HCT116 (cell line): ENCODE measurements at regions not wholly inside any gene's neighbourhood (a gene's known extent, or its start where the extent isn't known, plus 50 kb on each side); places are given as distances from the start of the nearest gene placed in this dataset.

ENCODE experiments used
- ATF3 ChIP-seq: IDR thresholded peaks from 2 replicates; pipeline ENCODE4 v1.6.1; 2012
- CEBPB ChIP-seq: IDR thresholded peaks from 2 replicates; pipeline ENCODE4 v1.6.1; 2012; ENCODE audit warnings: low read depth
- EGR1 ChIP-seq: IDR thresholded peaks from 2 replicates; pipeline ENCODE4 v1.6.1; 2012; ENCODE audit warnings: low read depth
- EZH2 ChIP-seq: fragments of 200-600 bp; sonication (generic); IDR thresholded peaks from 2 replicates; pipeline ENCODE4 v1.6.1; 2017; ENCODE audit warnings: antibody characterized with exemption, mixed run types
- POLR2A ChIP-seq: IDR thresholded peaks from 2 replicates; pipeline ENCODE4 v1.7.0; 2011; ENCODE audit warnings: borderline replicate concordance; ENCODE audit not compliant: insufficient read depth, insufficient read length; ENCODE audit errors: extremely low read depth
- POLR2AphosphoS5 ChIP-seq: IDR thresholded peaks from 2 replicates; pipeline ENCODE4 v1.6.1; 2011; ENCODE audit warnings: mild to moderate bottlenecking, low read depth, low read length, moderate library complexity
- RAD21 ChIP-seq: IDR thresholded peaks from 2 replicates; pipeline ENCODE4 v1.6.1; 2012; ENCODE audit warnings: low read depth, mild to moderate bottlenecking
- SIN3A ChIP-seq: IDR thresholded peaks from 2 replicates; pipeline ENCODE4 v1.6.1; 2012; ENCODE audit warnings: low read depth
- TCF7L2 ChIP-seq: IDR thresholded peaks from 2 replicates; pipeline ENCODE4 v1.7.0; 2011; ENCODE audit warnings: borderline replicate concordance, inconsistent platforms; ENCODE audit not compliant: insufficient read depth, insufficient read length; ENCODE audit errors: extremely low read depth
- ZFX ChIP-seq: fragments of 450-650 bp; IDR thresholded peaks from 2 replicates; pipeline ENCODE4 v1.6.1; 2017
- ZNF274 ChIP-seq: fragments of 200-500 bp; sonication (Bioruptor generic); IDR thresholded peaks from 2 replicates; pipeline ENCODE4 v1.6.1; 2014; ENCODE audit warnings: mild to moderate bottlenecking, low read depth, low read length, inconsistent platforms
- TF ChIP-seq, protein P1 (sequence below): IDR thresholded peaks from 2 replicates; pipeline ENCODE4 v1.6.1; 2012
- TF ChIP-seq, protein P2 (sequence below), 3 experiments: fragments of 200-600 bp in 1 of 3; sonication (generic) in 1 of 3; IDR thresholded peaks in 2 of 3; conservative IDR thresholded peaks in 1 of 3; 2 replicates each; pipeline ENCODE4 v1.5.1; 2012 to 2017; ENCODE audit warnings: low read depth in 2 of 3, low read length in 2 of 3, antibody characterized with exemption in 1 of 3, borderline replicate concordance in 1 of 3, control low read depth in 1 of 3, mild to moderate bottlenecking in 1 of 3, mixed read lengths in 1 of 3, mixed run types in 1 of 3, moderate library complexity in 1 of 3; ENCODE audit not compliant: insufficient read depth in 1 of 3
- TF ChIP-seq, protein P3 (sequence below): IDR thresholded peaks from 2 replicates; pipeline ENCODE4 v1.6.1; 2012; ENCODE audit warnings: low read depth

- TF ChIP-seq, protein P1, sequence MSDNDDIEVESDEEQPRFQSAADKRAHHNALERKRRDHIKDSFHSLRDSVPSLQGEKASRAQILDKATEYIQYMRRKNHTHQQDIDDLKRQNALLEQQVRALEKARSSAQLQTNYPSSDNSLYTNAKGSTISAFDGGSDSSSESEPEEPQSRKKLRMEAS, result no peak
- TF ChIP-seq TCF7L2, result no peak
- TF ChIP-seq, protein P2, sequence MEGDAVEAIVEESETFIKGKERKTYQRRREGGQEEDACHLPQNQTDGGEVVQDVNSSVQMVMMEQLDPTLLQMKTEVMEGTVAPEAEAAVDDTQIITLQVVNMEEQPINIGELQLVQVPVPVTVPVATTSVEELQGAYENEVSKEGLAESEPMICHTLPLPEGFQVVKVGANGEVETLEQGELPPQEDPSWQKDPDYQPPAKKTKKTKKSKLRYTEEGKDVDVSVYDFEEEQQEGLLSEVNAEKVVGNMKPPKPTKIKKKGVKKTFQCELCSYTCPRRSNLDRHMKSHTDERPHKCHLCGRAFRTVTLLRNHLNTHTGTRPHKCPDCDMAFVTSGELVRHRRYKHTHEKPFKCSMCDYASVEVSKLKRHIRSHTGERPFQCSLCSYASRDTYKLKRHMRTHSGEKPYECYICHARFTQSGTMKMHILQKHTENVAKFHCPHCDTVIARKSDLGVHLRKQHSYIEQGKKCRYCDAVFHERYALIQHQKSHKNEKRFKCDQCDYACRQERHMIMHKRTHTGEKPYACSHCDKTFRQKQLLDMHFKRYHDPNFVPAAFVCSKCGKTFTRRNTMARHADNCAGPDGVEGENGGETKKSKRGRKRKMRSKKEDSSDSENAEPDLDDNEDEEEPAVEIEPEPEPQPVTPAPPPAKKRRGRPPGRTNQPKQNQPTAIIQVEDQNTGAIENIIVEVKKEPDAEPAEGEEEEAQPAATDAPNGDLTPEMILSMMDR (IDR thresholded peaks at IDR 0.05 in 2 of 3, conservative IDR thresholded peaks at IDR 0.05 in 1 of 3; ENCODE audit: borderline replicate concordance in 1 of 3, insufficient read depth in 1 of 3, low read depth in 2 of 3, low read length in 2 of 3), result no peak
- no peak for TF ChIP-seq CEBPB
- TF ChIP-seq POLR2A, result no peak
- no peak for TF ChIP-seq POLR2AphosphoS5
- TF ChIP-seq, protein P3, sequence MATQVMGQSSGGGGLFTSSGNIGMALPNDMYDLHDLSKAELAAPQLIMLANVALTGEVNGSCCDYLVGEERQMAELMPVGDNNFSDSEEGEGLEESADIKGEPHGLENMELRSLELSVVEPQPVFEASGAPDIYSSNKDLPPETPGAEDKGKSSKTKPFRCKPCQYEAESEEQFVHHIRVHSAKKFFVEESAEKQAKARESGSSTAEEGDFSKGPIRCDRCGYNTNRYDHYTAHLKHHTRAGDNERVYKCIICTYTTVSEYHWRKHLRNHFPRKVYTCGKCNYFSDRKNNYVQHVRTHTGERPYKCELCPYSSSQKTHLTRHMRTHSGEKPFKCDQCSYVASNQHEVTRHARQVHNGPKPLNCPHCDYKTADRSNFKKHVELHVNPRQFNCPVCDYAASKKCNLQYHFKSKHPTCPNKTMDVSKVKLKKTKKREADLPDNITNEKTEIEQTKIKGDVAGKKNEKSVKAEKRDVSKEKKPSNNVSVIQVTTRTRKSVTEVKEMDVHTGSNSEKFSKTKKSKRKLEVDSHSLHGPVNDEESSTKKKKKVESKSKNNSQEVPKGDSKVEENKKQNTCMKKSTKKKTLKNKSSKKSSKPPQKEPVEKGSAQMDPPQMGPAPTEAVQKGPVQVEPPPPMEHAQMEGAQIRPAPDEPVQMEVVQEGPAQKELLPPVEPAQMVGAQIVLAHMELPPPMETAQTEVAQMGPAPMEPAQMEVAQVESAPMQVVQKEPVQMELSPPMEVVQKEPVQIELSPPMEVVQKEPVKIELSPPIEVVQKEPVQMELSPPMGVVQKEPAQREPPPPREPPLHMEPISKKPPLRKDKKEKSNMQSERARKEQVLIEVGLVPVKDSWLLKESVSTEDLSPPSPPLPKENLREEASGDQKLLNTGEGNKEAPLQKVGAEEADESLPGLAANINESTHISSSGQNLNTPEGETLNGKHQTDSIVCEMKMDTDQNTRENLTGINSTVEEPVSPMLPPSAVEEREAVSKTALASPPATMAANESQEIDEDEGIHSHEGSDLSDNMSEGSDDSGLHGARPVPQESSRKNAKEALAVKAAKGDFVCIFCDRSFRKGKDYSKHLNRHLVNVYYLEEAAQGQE, result no peak
- no peak for TF ChIP-seq SIN3A
- no peak for TF ChIP-seq EZH2
- TF ChIP-seq ZNF274, result no peak
- TF ChIP-seq ZFX, result no peak
- TF ChIP-seq ATF3, result no peak
- TF ChIP-seq RAD21, result no peak
- TF ChIP-seq EGR1, result no peak
These were observed 415.0 kb downstream of the HLX start for GRCh38 chr1:221294242-221294641.
